Cardiac muscle cell (in vitro differentiated cells and primary cell): ENCODE measurements at regions not wholly inside any gene's neighbourhood (a gene's known extent, or its start where the extent isn't known, plus 50 kb on each side); places are given as distances from the start of the nearest gene placed in this dataset.

Experiments
- DNase-seq, 2 donors: peaks; one replicate each; pipeline versions ENCODE4 v3.0.0 to v3.0.0-alpha.2; 2010 to 2017; ENCODE audit warnings: low read depth in 1 of 2, low spot score in 1 of 2
- H3K27ac ChIP-seq: fragments of 200-600 bp; sonication (generic); 2 replicates; pipeline ENCODE4 v1.5.1; 2016
- H3K27me3 ChIP-seq: fragments of 200-600 bp; sonication (generic); 2 replicates; pipeline ENCODE4 v1.6.0; 2016; ENCODE audit warnings: control low read depth
- H3K36me3 ChIP-seq: fragments of 200-600 bp; sonication (generic); 2 replicates; pipeline ENCODE4 v1.5.1; 2016; ENCODE audit warnings: control low read depth
- H3K4me1 ChIP-seq: fragments of 200-600 bp; sonication (generic); 2 replicates; pipeline ENCODE4 v1.8.1; 2017; ENCODE audit warnings: low read depth, mild to moderate bottlenecking, mixed run types
- H3K4me3 ChIP-seq: fragments of 200-600 bp; sonication (generic); 2 replicates; pipeline ENCODE4 v1.5.1; 2016; ENCODE audit warnings: mild to moderate bottlenecking
- H3K9me3 ChIP-seq: fragments of 200-600 bp; sonication (generic); 2 replicates; pipeline ENCODE4 v1.5.1; 2017; ENCODE audit warnings: low read depth, mild to moderate bottlenecking, control low read depth
- CTCF ChIP-seq: IDR thresholded peaks from 2 replicates; pipeline ENCODE4 v1.5.1; 2012; ENCODE audit warnings: low read depth, mild to moderate bottlenecking, low read length

GRCh38 chr3:56917361-56918110, 115.8 kb upstream of the ARHGEF3 start:
- no peaks in the 10 kb centered on the region for H3K9me3 ChIP-seq
- no peak for TF ChIP-seq CTCF
- H3K36me3 ChIP-seq: no peaks in the 10 kb centered on the region
- DNase-seq: no peak
- H3K27ac ChIP-seq: no peak overlapping the region
- peaks cover 33% of the 10 kb centered on the region for H3K4me1 ChIP-seq
- no peak overlapping the region for H3K4me3 ChIP-seq
- peaks cover 40% of the 10 kb centered on the region for H3K27me3 ChIP-seq

DNA sequence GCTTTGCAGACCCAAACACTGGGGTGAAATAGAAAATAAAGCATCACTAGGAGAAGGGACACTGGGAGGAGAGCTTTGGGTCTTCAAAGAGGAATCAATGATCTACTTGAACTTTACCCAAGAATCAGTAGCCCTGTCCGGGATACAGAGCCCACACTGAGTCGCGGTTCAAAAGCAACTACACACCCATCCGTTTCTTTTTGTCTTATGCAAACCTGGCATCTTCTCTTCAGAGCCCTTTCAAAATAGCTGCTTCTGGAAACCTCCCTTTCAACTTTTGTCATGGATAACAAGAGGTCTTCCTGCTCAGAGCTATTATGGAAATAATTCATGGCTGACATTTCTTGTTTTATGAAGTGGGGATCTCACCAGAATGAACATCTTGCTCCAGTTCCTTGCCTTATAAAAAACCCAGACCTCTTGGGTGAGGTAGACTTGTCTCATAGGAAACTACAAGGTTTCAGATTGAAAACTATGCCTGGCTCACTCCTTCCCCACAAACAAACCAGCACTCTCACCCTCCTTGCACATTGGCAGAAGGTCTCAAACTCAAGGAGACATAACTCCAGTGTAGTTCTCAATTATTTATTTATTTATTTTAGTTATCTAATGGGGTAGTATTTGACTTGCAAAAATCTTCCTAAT, 115.1 kb upstream of the ARHGEF3 start:
- Histone ChIP-seq H3K9me3 (no peaks in the 10 kb centered on the region), H3K27ac (no peak overlapping the region), H3K27me3 (peaks cover 40% of the 10 kb centered on the region), H3K4me3 (no peak overlapping the region), H3K36me3 (no peaks in the 10 kb centered on the region), H3K4me1 (peaks cover 26% of the 10 kb centered on the region)
- no peak for DNase-seq
- no peak for TF ChIP-seq CTCF

- peak in 1 of 2 donors; percentile 67 for DNase-seq
- Histone ChIP-seq H3K36me3 (no peaks in the 10 kb centered on the region), H3K4me1 (peaks cover 25% of the 10 kb centered on the region), H3K27me3 (peaks cover 40% of the 10 kb centered on the region), H3K9me3 (no peaks in the 10 kb centered on the region), H3K27ac (no peak overlapping the region), H3K4me3 (no peak overlapping the region)
- TF ChIP-seq CTCF: no peak
Observed at GRCh38 chr3:56915966-56916586, 114.3 kb upstream of the ARHGEF3 start.

GRCh38 chr3:56914646-56915045, 112.9 kb upstream of the ARHGEF3 start:
- Histone ChIP-seq H3K36me3 (no peaks in the 10 kb centered on the region), H3K4me3 (no peak overlapping the region), H3K9me3 (no peaks in the 10 kb centered on the region), H3K27me3 (peaks cover 34% of the 10 kb centered on the region), H3K4me1 (peaks cover 27% of the 10 kb centered on the region), H3K27ac (no peak overlapping the region)
- no peak for DNase-seq
- TF ChIP-seq CTCF: no peak

DNA sequence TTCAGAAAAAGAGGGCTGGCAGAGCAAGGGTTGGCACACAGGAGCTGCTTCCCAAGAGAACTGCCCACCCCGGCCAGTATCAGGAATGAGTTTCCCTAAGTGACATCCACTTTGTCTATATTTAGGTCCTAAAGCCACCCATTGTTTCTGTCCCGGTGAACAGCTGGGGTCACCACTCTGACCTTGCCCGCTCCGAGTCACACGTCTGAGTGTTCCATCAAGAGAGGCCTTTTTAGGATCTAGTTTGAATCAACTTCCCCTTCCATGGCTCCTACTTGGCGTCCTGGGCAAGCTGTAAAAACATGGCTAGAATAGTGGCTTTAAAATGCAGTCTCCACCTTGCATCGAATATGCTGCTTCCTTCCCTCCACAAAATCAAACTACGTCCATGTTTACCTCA, 109.6 kb upstream of the ARHGEF3 start:
- peaks cover 22% of the 10 kb centered on the region for H3K27me3 ChIP-seq
- DNase-seq: peak in 1 of 2 donors; percentile 44
- H3K36me3 ChIP-seq: no peaks in the 10 kb centered on the region
- H3K4me1 ChIP-seq: peaks cover 27% of the 10 kb centered on the region
- H3K9me3 ChIP-seq: no peaks in the 10 kb centered on the region
- H3K27ac ChIP-seq: no peak overlapping the region
- no peak overlapping the region for H3K4me3 ChIP-seq
- TF ChIP-seq CTCF: no peak
